ENCODE measurements at regions not wholly inside any gene's neighbourhood (a gene's known extent, or its start where the extent isn't known, plus 50 kb on each side); places are given as distances from the start of the nearest gene placed in this dataset.

GRCh38 chr2:19156646-19157045 is 201.8 kb downstream of the OSR1 start:
- H3K4me2 ChIP-seq (ENCODE audit: low read length): no peak overlapping the region
- H3F3A ChIP-seq (ENCODE audit: control insufficient read depth, insufficient read depth): no peaks in the 10 kb centered on the region
- H3K9me3 ChIP-seq (ENCODE audit: control insufficient read depth, insufficient read depth, low read length): no peaks in the 10 kb centered on the region
- TF ChIP-seq EZH2phosphoT487 (IDR thresholded peaks at IDR 0.05; ENCODE audit: borderline replicate concordance, low read length): no peak
- no peak for TF ChIP-seq CTCF (IDR thresholded peaks at IDR 0.05; ENCODE audit: low read depth, low read length, poor library complexity, severe bottlenecking)
- no peaks in the 10 kb centered on the region for H3K9me2 ChIP-seq (replicated peaks; ENCODE audit: control insufficient read depth, low read length)
- no peak overlapping the region for H3K27ac ChIP-seq (ENCODE audit: low read depth, low read length)
- no peaks in the 10 kb centered on the region for H3K4me1 ChIP-seq (ENCODE audit: control insufficient read depth, low read length)
- H3K79me2 ChIP-seq (ENCODE audit: control insufficient read depth, low read length): no peaks in the 10 kb centered on the region
- H4K20me1 ChIP-seq (ENCODE audit: control insufficient read depth, insufficient read depth, low read depth, low read length): no peaks in the 10 kb centered on the region
- no peaks in the 10 kb centered on the region for H3K27me3 ChIP-seq (ENCODE audit: control insufficient read depth, low read length)
- H3K4me3 ChIP-seq (ENCODE audit: low read length): no peak overlapping the region
- no peaks in the 10 kb centered on the region for H3K36me3 ChIP-seq (ENCODE audit: control insufficient read depth, low read length)

GRCh38 chr2:19150726-19151125 is 207.7 kb downstream of the OSR1 start:
- H3K79me2 ChIP-seq (ENCODE audit: control insufficient read depth, low read length): no peaks in the 10 kb centered on the region
- peaks cover 7% of the 10 kb centered on the region; the same call in 1 of the 2 replicates for H3K9me3 ChIP-seq (ENCODE audit: control insufficient read depth, insufficient read depth, low read length)
- H3F3A ChIP-seq (ENCODE audit: control insufficient read depth, insufficient read depth): no peaks in the 10 kb centered on the region
- no peaks in the 10 kb centered on the region for H3K27me3 ChIP-seq (ENCODE audit: control insufficient read depth, low read length)
- H4K20me1 ChIP-seq (ENCODE audit: control insufficient read depth, insufficient read depth, low read depth, low read length): no peaks in the 10 kb centered on the region
- no peaks in the 10 kb centered on the region for H3K9me2 ChIP-seq (replicated peaks; ENCODE audit: control insufficient read depth, low read length)
- H3K4me3 ChIP-seq (ENCODE audit: low read length): no peak overlapping the region
- no peak overlapping the region for H3K27ac ChIP-seq (ENCODE audit: low read depth, low read length)
- no peak overlapping the region for H3K4me2 ChIP-seq (ENCODE audit: low read length)
- TF ChIP-seq EZH2phosphoT487 (IDR thresholded peaks at IDR 0.05; ENCODE audit: borderline replicate concordance, low read length) (no peak), CTCF (IDR thresholded peaks at IDR 0.05; ENCODE audit: low read depth, low read length, poor library complexity, severe bottlenecking) (no peak)
- H3K36me3 ChIP-seq (ENCODE audit: control insufficient read depth, low read length): no peaks in the 10 kb centered on the region
- no peaks in the 10 kb centered on the region for H3K4me1 ChIP-seq (ENCODE audit: control insufficient read depth, low read length)

- Histone ChIP-seq H3K4me2 (ENCODE audit: low read length) (no peak overlapping the region), H3F3A (ENCODE audit: control insufficient read depth, insufficient read depth) (no peaks in the 10 kb centered on the region), H4K20me1 (ENCODE audit: control insufficient read depth, insufficient read depth, low read depth, low read length) (no peaks in the 10 kb centered on the region), H3K79me2 (ENCODE audit: control insufficient read depth, low read length) (no peaks in the 10 kb centered on the region), H3K27me3 (ENCODE audit: control insufficient read depth, low read length) (no peaks in the 10 kb centered on the region), H3K36me3 (ENCODE audit: control insufficient read depth, low read length) (no peaks in the 10 kb centered on the region), H3K4me3 (ENCODE audit: low read length) (no peak overlapping the region), H3K9me2 (replicated peaks; ENCODE audit: control insufficient read depth, low read length) (no peaks in the 10 kb centered on the region), H3K9me3 (ENCODE audit: control insufficient read depth, insufficient read depth, low read length) (peaks cover 7% of the 10 kb centered on the region; the same call in 1 of the 2 replicates), H3K4me1 (ENCODE audit: control insufficient read depth, low read length) (no peaks in the 10 kb centered on the region), H3K27ac (ENCODE audit: low read depth, low read length) (no peak overlapping the region)
- TF ChIP-seq CTCF (IDR thresholded peaks at IDR 0.05; ENCODE audit: low read depth, low read length, poor library complexity, severe bottlenecking) (no peak), EZH2phosphoT487 (IDR thresholded peaks at IDR 0.05; ENCODE audit: borderline replicate concordance, low read length) (no peak)
Observed at GRCh38 chr2:19146867-19147266, 211.6 kb downstream of the OSR1 start.

All from DOHH2 (cell line).